Gastrocnemius medialis (tissue), 4 donors: ENCODE measurements at regions not wholly inside any gene's neighbourhood (a gene's known extent, or its start where the extent isn't known, plus 50 kb on each side); places are given as distances from the start of the nearest gene placed in this dataset.

Experiments used
- CTCF ChIP-seq, 5 experiments: fragments of 450-650 bp in 3 of 5; fragments of 200-600 bp in 2 of 5; sonication (generic) in 2 of 5; IDR thresholded peaks in 4 of 5; conservative IDR thresholded peaks in 1 of 5; 1 replicate in 4 of 5; 2 replicates in 1 of 5; pipeline ENCODE4 v1.5.1; 2016 to 2019; ENCODE audit warnings: antibody characterized with exemption in 5 of 5, mild to moderate bottlenecking in 3 of 5, moderate library complexity in 3 of 5
- POLR2A ChIP-seq, 2 donors: fragments of 450-650 bp; IDR thresholded peaks; one replicate each; pipeline ENCODE4 v1.6.1; 2017; ENCODE audit warnings: antibody characterized with exemption in 2 of 2, mild to moderate bottlenecking in 2 of 2, moderate library complexity in 2 of 2

GRCh38 chr18:38067086-38067485, 501.5 kb upstream of the CELF4 start:
- TF ChIP-seq POLR2A (IDR thresholded peaks at IDR 0.05) (no peak), CTCF (IDR thresholded peaks at IDR 0.05 in 4 of 5, conservative IDR thresholded peaks at IDR 0.05 in 1 of 5) (no peak)
